HG03280 (cell line): ENCODE measurements at regions not wholly inside any gene's neighbourhood (a gene's known extent, or its start where the extent isn't known, plus 50 kb on each side); places are given as distances from the start of the nearest gene placed in this dataset.
"Not testable (repeated sequence)": the region's sequence is repeated elsewhere in the genome, so short reads cannot be mapped to it uniquely, and the experiment has no call there.

Experiments
- ATAC-seq: cut with Tn5 transposase; IDR thresholded peaks from one replicate; pipeline ENCODE4 v1.9.1; 2021; ENCODE audit warnings: mild to moderate bottlenecking, moderate library complexity; ENCODE audit not compliant: unreplicated experiment

- ATAC-seq, result no peak
Measured at GRCh38 chr4:31241504-31242106, 521.4 kb downstream of the PCDH7 start.

GRCh38 chr4:31246856-31247255, 526.7 kb downstream of the PCDH7 start:
- ATAC-seq, result no peak

GRCh38 chr4:31259119-31259518, 539.0 kb downstream of the PCDH7 start:
- no peak for ATAC-seq

GRCh38 chr4:31261632-31262031, 541.5 kb downstream of the PCDH7 start:
- no peak for ATAC-seq

- ATAC-seq, result not testable (repeated sequence)
Measured at GRCh38 chr4:31266094-31266493, 545.9 kb downstream of the PCDH7 start.

- ATAC-seq, result no peak
Measured at GRCh38 chr4:31272331-31273061, 552.3 kb downstream of the PCDH7 start.

GRCh38 chr4:31275906-31276305, 555.7 kb downstream of the PCDH7 start:
- ATAC-seq, result no peak

GRCh38 chr4:31283679-31284078, 563.5 kb downstream of the PCDH7 start:
- no peak for ATAC-seq

- ATAC-seq, result no peak
Measured at GRCh38 chr4:31290836-31291235, 570.7 kb downstream of the PCDH7 start.

- ATAC-seq, result no peak
Measured at GRCh38 chr4:31291238-31291637, 571.1 kb downstream of the PCDH7 start.

- no peak for ATAC-seq
Measured at GRCh38 chr4:31294655-31295480, 574.7 kb downstream of the PCDH7 start.

- ATAC-seq, result no peak
Measured at GRCh38 chr4:31298737-31299136, 578.6 kb downstream of the PCDH7 start.

- ATAC-seq, result no peak
Measured at GRCh38 chr4:31307029-31307428, 586.9 kb downstream of the PCDH7 start.

GRCh38 chr4:31324814-31325213, 604.6 kb downstream of the PCDH7 start:
- ATAC-seq, result no peak

- ATAC-seq, result no peak
Measured at GRCh38 chr4:31325300-31325699, 605.1 kb downstream of the PCDH7 start.

- ATAC-seq, result no peak
Measured at GRCh38 chr4:31327031-31327430, 606.9 kb downstream of the PCDH7 start.

GRCh38 chr4:31328932-31329331, 608.8 kb downstream of the PCDH7 start:
- ATAC-seq, result no peak

- no peak for ATAC-seq
Measured at GRCh38 chr4:31334086-31334910, 614.1 kb downstream of the PCDH7 start.

GRCh38 chr4:31338000-31338399, 617.8 kb downstream of the PCDH7 start:
- ATAC-seq, result no peak

- no peak for ATAC-seq
Measured at GRCh38 chr4:31341601-31342359, 621.6 kb downstream of the PCDH7 start.
